ENCODE measurements at regions not wholly inside any gene's neighbourhood (a gene's known extent, or its start where the extent isn't known, plus 50 kb on each side); places are given as distances from the start of the nearest gene placed in this dataset.

DNA sequence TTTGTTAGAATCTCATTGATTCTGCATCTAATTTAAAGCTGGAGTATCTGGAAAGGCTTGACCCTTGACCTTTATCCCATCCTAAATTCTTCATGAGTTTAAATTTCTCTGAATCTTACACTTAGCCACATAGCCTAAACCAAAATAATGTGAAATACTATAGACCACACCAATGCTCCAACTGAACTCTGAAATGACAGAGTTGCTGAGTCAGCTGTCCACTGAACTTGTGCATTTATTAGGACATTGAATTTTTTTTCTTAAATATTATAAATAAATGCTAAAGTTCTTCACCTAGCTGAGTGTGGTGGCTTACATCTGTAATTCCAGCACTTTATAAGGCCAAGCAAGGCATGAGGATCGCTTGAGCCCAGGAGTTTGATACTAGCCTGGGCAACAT is 390.9 kb upstream of the PFKP start:
- TF ChIP-seq POLR2AphosphoS5 (IDR thresholded peaks at IDR 0.05) (no peak), POLR2A (IDR thresholded peaks at IDR 0.05) (no peak)
- TF ChIP-seq, protein P1, sequence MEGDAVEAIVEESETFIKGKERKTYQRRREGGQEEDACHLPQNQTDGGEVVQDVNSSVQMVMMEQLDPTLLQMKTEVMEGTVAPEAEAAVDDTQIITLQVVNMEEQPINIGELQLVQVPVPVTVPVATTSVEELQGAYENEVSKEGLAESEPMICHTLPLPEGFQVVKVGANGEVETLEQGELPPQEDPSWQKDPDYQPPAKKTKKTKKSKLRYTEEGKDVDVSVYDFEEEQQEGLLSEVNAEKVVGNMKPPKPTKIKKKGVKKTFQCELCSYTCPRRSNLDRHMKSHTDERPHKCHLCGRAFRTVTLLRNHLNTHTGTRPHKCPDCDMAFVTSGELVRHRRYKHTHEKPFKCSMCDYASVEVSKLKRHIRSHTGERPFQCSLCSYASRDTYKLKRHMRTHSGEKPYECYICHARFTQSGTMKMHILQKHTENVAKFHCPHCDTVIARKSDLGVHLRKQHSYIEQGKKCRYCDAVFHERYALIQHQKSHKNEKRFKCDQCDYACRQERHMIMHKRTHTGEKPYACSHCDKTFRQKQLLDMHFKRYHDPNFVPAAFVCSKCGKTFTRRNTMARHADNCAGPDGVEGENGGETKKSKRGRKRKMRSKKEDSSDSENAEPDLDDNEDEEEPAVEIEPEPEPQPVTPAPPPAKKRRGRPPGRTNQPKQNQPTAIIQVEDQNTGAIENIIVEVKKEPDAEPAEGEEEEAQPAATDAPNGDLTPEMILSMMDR (IDR thresholded peaks at IDR 0.05) = no peak

All from suprapubic skin (tissue), 4 donors.